ENCODE measurements at regions not wholly inside any gene's neighbourhood (a gene's known extent, or its start where the extent isn't known, plus 50 kb on each side); places are given as distances from the start of the nearest gene placed in this dataset.

GRCh38 chr12:67019070-67019469, 250.1 kb upstream of the CAND1 start:
- ChIA-PET CTCF (no interaction called here), POLR2A (no interaction called here)
- Histone ChIP-seq H2AFZ (ENCODE audit: low read depth, low read length) (no peak overlapping the region), H3K4me3 (replicated peaks in 1 of 3; ENCODE audit: insufficient read depth in 1 of 3, low read depth in 1 of 3, low read length in 3 of 3) (no peak overlapping the region), H3K79me2 (ENCODE audit: control insufficient read depth, insufficient read depth, low read length) (no peaks in the 10 kb centered on the region), H3K27ac (ENCODE audit: insufficient read depth, low read depth, low read length) (no peak overlapping the region), H3K4me2 (ENCODE audit: insufficient read depth, low read length) (no peak overlapping the region), H3K27me3 (ENCODE audit: control insufficient read depth in 2 of 2, insufficient read depth in 2 of 2, low read length in 2 of 2) (no peaks in the 10 kb centered on the region), H3K9me1 (replicated peaks; ENCODE audit: control insufficient read depth, extremely low read depth, insufficient read depth, low read length) (no peaks in the 10 kb centered on the region), H3K9ac (replicated peaks; ENCODE audit: extremely low read depth, insufficient read depth, low read length) (no peak overlapping the region), H3K36me3 (ENCODE audit: control insufficient read depth in 2 of 2, extremely low read depth in 1 of 2, insufficient read depth in 2 of 2, low read length in 2 of 2) (no peaks in the 10 kb centered on the region), H3K4me1 (ENCODE audit: control insufficient read depth, extremely low read depth, insufficient read depth, low read length) (no peaks in the 10 kb centered on the region), H4K20me1 (replicated peaks; ENCODE audit: control insufficient read depth, extremely low read depth, insufficient read depth, low read length) (no peaks in the 10 kb centered on the region), H3K9me3 (replicated peaks; ENCODE audit: control insufficient read depth, insufficient read depth, low read length) (no peaks in the 10 kb centered on the region)
- intact Hi-C loops (cut with micrococcal nuclease), result no loop called here
- FAIRE-seq (no peak), DNase-seq (ENCODE audit: low read depth, low spot score) (no peak)
- TF ChIP-seq POLR2AphosphoS5 (IDR thresholded peaks at IDR 0.05; ENCODE audit: insufficient read depth, low read depth, low read length) (no peak), EZH2 (IDR thresholded peaks at IDR 0.05; ENCODE audit: borderline replicate concordance, low read depth, low read length, severe bottlenecking) (no peak), MYC (IDR thresholded peaks at IDR 0.05; ENCODE audit: low read depth, low read length) (no peak), CTCF (IDR thresholded peaks at IDR 0.05; ENCODE audit: extremely low read depth in 1 of 2, insufficient read depth in 1 of 2, low read depth in 1 of 2, low read length in 2 of 2) (no peak), MAX (IDR thresholded peaks at IDR 0.05; ENCODE audit: insufficient read depth, insufficient read length) (no peak), FOS (IDR thresholded peaks at IDR 0.05; ENCODE audit: borderline replicate concordance, insufficient read depth, low read length) (no peak), POLR2A (IDR thresholded peaks at IDR 0.05; ENCODE audit: low read depth, low read length) (no peak), GATA2 (IDR thresholded peaks at IDR 0.05; ENCODE audit: insufficient read depth, insufficient read length, low read depth, low read length) (no peak), JUN (IDR thresholded peaks at IDR 0.05; ENCODE audit: borderline replicate concordance, insufficient read depth, insufficient read length, low read depth) (no peak)
- dilution Hi-C loops (cut with MboI; ENCODE audit: extremely low pct_ligation_motif_present, low sequenced_read_pairs), result no loop called here
- no TSS peak for BruUV-seq (replicated peaks)
